Mesothelial cell of epicardium (in vitro differentiated cells): ENCODE measurements at regions not wholly inside any gene's neighbourhood (a gene's known extent, or its start where the extent isn't known, plus 50 kb on each side); places are given as distances from the start of the nearest gene placed in this dataset.
"Not testable (repeated sequence)": the region's sequence is repeated elsewhere in the genome, so short reads cannot be mapped to it uniquely, and the experiment has no call there.

ENCODE experiments used
- DNase-seq, 2 experiments: peaks; one replicate each; pipeline ENCODE4 v3.0.0; 2021; ENCODE audit warnings: low spot score in 2 of 2; ENCODE audit not compliant: unreplicated experiment in 2 of 2
- H3K27ac Mint-ChIP-seq: 2 replicates; pipeline ENCODE4 v1.8.0; 2021; ENCODE audit warnings: mixed read lengths
- H3K27me3 Mint-ChIP-seq: 2 replicates; pipeline ENCODE4 v1.8.0; 2021; ENCODE audit warnings: low read depth, mixed read lengths
- H3K36me3 Mint-ChIP-seq: 2 replicates; pipeline ENCODE4 v1.8.0; 2021; ENCODE audit warnings: mixed read lengths
- H3K4me1 Mint-ChIP-seq: 2 replicates; pipeline ENCODE4 v1.8.0; 2021; ENCODE audit warnings: mixed read lengths
- H3K4me3 Mint-ChIP-seq: 2 replicates; pipeline ENCODE4 v1.8.0; 2021; ENCODE audit warnings: mild to moderate bottlenecking, moderate library complexity, mixed read lengths
- H3K9me3 Mint-ChIP-seq: 2 replicates; pipeline ENCODE4 v1.8.0; 2021; ENCODE audit warnings: mixed read lengths
- CTCF ChIP-seq: fragments of 200-600 bp; sonication (generic); IDR thresholded peaks from one replicate; pipeline ENCODE4 v1.5.0; 2021; ENCODE audit warnings: antibody characterized with exemption; ENCODE audit not compliant: unreplicated experiment

GRCh38 chr6:168189200-168190013, 110.4 kb upstream of the FRMD1 start:
- Mint-ChIP-seq H3K9me3 (peaks cover 6% of the 10 kb centered on the region), H3K36me3 (no peaks in the 10 kb centered on the region), H3K27me3 (peaks cover 4% of the 10 kb centered on the region), H3K4me3 (no peak overlapping the region), H3K27ac (no peak overlapping the region), H3K4me1 (peaks cover 2% of the 10 kb centered on the region)
- no peak for TF ChIP-seq CTCF
- peak in 1 of 2 experiments; percentile 13 for DNase-seq

GRCh38 chr6:168188369-168189199, 109.6 kb upstream of the FRMD1 start:
- H3K4me1 Mint-ChIP-seq: peaks cover 2% of the 10 kb centered on the region
- TF ChIP-seq CTCF: no peak
- no peaks in the 10 kb centered on the region for H3K36me3 Mint-ChIP-seq
- peaks cover 6% of the 10 kb centered on the region for H3K9me3 Mint-ChIP-seq
- H3K4me3 Mint-ChIP-seq: no peak overlapping the region
- H3K27ac Mint-ChIP-seq: no peak overlapping the region
- peaks cover 6% of the 10 kb centered on the region for H3K27me3 Mint-ChIP-seq
- peak in 1 of 2 experiments; percentile 26 for DNase-seq

GRCh38 chr6:168186438-168186837, 107.4 kb upstream of the FRMD1 start:
- no peak overlapping the region for H3K27ac Mint-ChIP-seq
- no peaks in the 10 kb centered on the region for H3K36me3 Mint-ChIP-seq
- no peak overlapping the region for H3K4me3 Mint-ChIP-seq
- H3K27me3 Mint-ChIP-seq: peaks cover 2% of the 10 kb centered on the region
- peak in 1 of 2 experiments; percentile 22 for DNase-seq
- TF ChIP-seq CTCF: no peak
- H3K9me3 Mint-ChIP-seq: peaks cover 6% of the 10 kb centered on the region
- H3K4me1 Mint-ChIP-seq: no peaks in the 10 kb centered on the region

- not testable (repeated sequence) for H3K4me3 Mint-ChIP-seq, H3K27me3 Mint-ChIP-seq, H3K9me3 Mint-ChIP-seq, H3K27ac Mint-ChIP-seq, H3K36me3 Mint-ChIP-seq, H3K4me1 Mint-ChIP-seq
- DNase-seq: peak in 1 of 2 experiments; percentile 13
Observed at GRCh38 chr6:168186018-168186417, 107.0 kb upstream of the FRMD1 start.

GRCh38 chr6:168184701-168185100, 105.7 kb upstream of the FRMD1 start:
- no peaks in the 10 kb centered on the region for H3K4me1 Mint-ChIP-seq
- H3K9me3 Mint-ChIP-seq: peaks cover 6% of the 10 kb centered on the region
- peak in 1 of 2 experiments; percentile 5 for DNase-seq
- no peaks in the 10 kb centered on the region for H3K36me3 Mint-ChIP-seq
- H3K4me3 Mint-ChIP-seq: no peak overlapping the region
- H3K27me3 Mint-ChIP-seq: peaks cover 2% of the 10 kb centered on the region
- no peak overlapping the region for H3K27ac Mint-ChIP-seq
- TF ChIP-seq CTCF: no peak

GRCh38 chr6:168183613-168183970, 104.6 kb upstream of the FRMD1 start:
- TF ChIP-seq CTCF: no peak
- Mint-ChIP-seq H3K9me3 (peaks cover 6% of the 10 kb centered on the region), H3K4me1 (peaks cover 4% of the 10 kb centered on the region), H3K36me3 (no peaks in the 10 kb centered on the region), H3K27ac (no peak overlapping the region), H3K27me3 (peaks cover 2% of the 10 kb centered on the region), H3K4me3 (no peak overlapping the region)
- peak in 1 of 2 experiments; percentile 10 for DNase-seq
